ENCODE measurements at regions not wholly inside any gene's neighbourhood (a gene's known extent, or its start where the extent isn't known, plus 50 kb on each side); places are given as distances from the start of the nearest gene placed in this dataset.

GRCh38 chr1:59058665-59059439, 238.0 kb upstream of the FGGY start:
- Histone ChIP-seq H3K27me3 (ENCODE audit: control insufficient read depth, insufficient read depth, low read length) (no peaks in the 10 kb centered on the region), H3K4me1 (peaks cover 18% of the 10 kb centered on the region)
- TF ChIP-seq CTCF (IDR thresholded peaks at IDR 0.05): no peak

GRCh38 chr1:59061876-59062275, 235.0 kb upstream of the FGGY start:
- no peaks in the 10 kb centered on the region for H3K36me3 ChIP-seq (ENCODE audit: control insufficient read depth, insufficient read depth, low read length)
- H3K27me3 ChIP-seq (ENCODE audit: control insufficient read depth, insufficient read depth, low read length): no peaks in the 10 kb centered on the region
- H2AFZ ChIP-seq: peak overlapping the region; percentile 1
- no peak overlapping the region for H3K4me2 ChIP-seq (ENCODE audit: low read length)
- H3K4me1 ChIP-seq: peaks cover 8% of the 10 kb centered on the region
- H3K9me3 ChIP-seq (ENCODE audit: control insufficient read depth, low read length): no peaks in the 10 kb centered on the region
- H3K9ac ChIP-seq: no peak overlapping the region
- TF ChIP-seq CTCF (IDR thresholded peaks at IDR 0.05): no peak
- H3K27ac ChIP-seq: peak overlapping the region; percentile 68
- H3K4me3 ChIP-seq (ENCODE audit: low read depth, low read length): peak overlapping the region; percentile 5
- H3K79me2 ChIP-seq: no peaks in the 10 kb centered on the region

More at GRCh38 chr1:59058665-59059439, 238.0 kb upstream of the FGGY start:
- H2AFZ ChIP-seq: no peak overlapping the region
- no peak overlapping the region for H3K9ac ChIP-seq
- no peaks in the 10 kb centered on the region for H3K9me3 ChIP-seq (ENCODE audit: control insufficient read depth, low read length)
- no peaks in the 10 kb centered on the region for H3K79me2 ChIP-seq
- H3K36me3 ChIP-seq (ENCODE audit: control insufficient read depth, insufficient read depth, low read length): no peaks in the 10 kb centered on the region
- no peak overlapping the region for H3K4me3 ChIP-seq (ENCODE audit: low read depth, low read length)
- peak overlapping the region; percentile 9 for H3K4me2 ChIP-seq (ENCODE audit: low read length)
- H3K27ac ChIP-seq: no peak overlapping the region

- Histone ChIP-seq H3K9ac (no peak overlapping the region), H3K27me3 (ENCODE audit: control insufficient read depth, insufficient read depth, low read length) (no peaks in the 10 kb centered on the region), H2AFZ (no peak overlapping the region), H3K9me3 (ENCODE audit: control insufficient read depth, low read length) (no peaks in the 10 kb centered on the region), H3K4me2 (ENCODE audit: low read length) (no peak overlapping the region), H3K4me1 (peaks cover 4% of the 10 kb centered on the region), H3K79me2 (no peaks in the 10 kb centered on the region), H3K4me3 (ENCODE audit: low read depth, low read length) (no peak overlapping the region), H3K27ac (no peak overlapping the region), H3K36me3 (ENCODE audit: control insufficient read depth, insufficient read depth, low read length) (no peaks in the 10 kb centered on the region)
- TF ChIP-seq CTCF (IDR thresholded peaks at IDR 0.05): no peak
Measured at GRCh38 chr1:59062743-59063142, 234.2 kb upstream of the FGGY start.

- Histone ChIP-seq H3K36me3 (ENCODE audit: control insufficient read depth, insufficient read depth, low read length) (no peaks in the 10 kb centered on the region), H3K27me3 (ENCODE audit: control insufficient read depth, insufficient read depth, low read length) (no peaks in the 10 kb centered on the region), H2AFZ (no peak overlapping the region), H3K4me3 (ENCODE audit: low read depth, low read length) (no peak overlapping the region), H3K9me3 (ENCODE audit: control insufficient read depth, low read length) (no peaks in the 10 kb centered on the region), H3K4me1 (peaks cover 4% of the 10 kb centered on the region), H3K4me2 (ENCODE audit: low read length) (no peak overlapping the region), H3K27ac (no peak overlapping the region), H3K9ac (no peak overlapping the region), H3K79me2 (no peaks in the 10 kb centered on the region)
- TF ChIP-seq CTCF (IDR thresholded peaks at IDR 0.05): no peak
Measured at GRCh38 chr1:59063501-59063900, 233.4 kb upstream of the FGGY start.

- Histone ChIP-seq H3K4me3 (ENCODE audit: low read depth, low read length) (no peak overlapping the region), H3K9ac (no peak overlapping the region), H3K36me3 (ENCODE audit: control insufficient read depth, insufficient read depth, low read length) (no peaks in the 10 kb centered on the region), H3K4me2 (ENCODE audit: low read length) (no peak overlapping the region), H3K27ac (no peak overlapping the region), H3K79me2 (no peaks in the 10 kb centered on the region), H3K27me3 (ENCODE audit: control insufficient read depth, insufficient read depth, low read length) (no peaks in the 10 kb centered on the region), H3K9me3 (ENCODE audit: control insufficient read depth, low read length) (no peaks in the 10 kb centered on the region), H2AFZ (no peak overlapping the region), H3K4me1 (peaks cover 4% of the 10 kb centered on the region)
- no peak for TF ChIP-seq CTCF (IDR thresholded peaks at IDR 0.05)
Measured at GRCh38 chr1:59064592-59064991, 232.3 kb upstream of the FGGY start.
